Activated T-helper 1 cell treated with anti-CD3 and anti-CD28 coated beads, Interleukin-12 subunit alpha, Interleukin-12 subunit beta, Interleukin-2, Interleukin-4 antibody, amounts not matched to agents 30 ng/mL and 10 ng/mL and 1 ng/mL, durations not matched to agents 14 hours and 24 hours and 36 hours (primary cell): ENCODE measurements at regions not wholly inside any gene's neighbourhood (a gene's known extent, or its start where the extent isn't known, plus 50 kb on each side); places are given as distances from the start of the nearest gene placed in this dataset.
"Not testable (repeated sequence)": the region's sequence is repeated elsewhere in the genome, so short reads cannot be mapped to it uniquely, and the experiment has no call there.

Experiments used
- DNase-seq: peaks from one replicate; pipeline ENCODE4 v3.0.0; 2021; ENCODE audit warnings: low spot score
- H3K27ac Mint-ChIP-seq: one replicate; pipeline ENCODE4 v1.8.0; 2021; ENCODE audit warnings: mild to moderate bottlenecking, mixed read lengths
- H3K27me3 Mint-ChIP-seq: one replicate; pipeline ENCODE4 v1.8.0; 2022; ENCODE audit warnings: mild to moderate bottlenecking, moderate library complexity, mixed read lengths; ENCODE audit not compliant: insufficient read depth
- H3K36me3 Mint-ChIP-seq: one replicate; pipeline ENCODE4 v1.8.0; 2021; ENCODE audit warnings: low read depth, mixed read lengths
- H3K4me1 Mint-ChIP-seq: one replicate; pipeline ENCODE4 v1.8.0; 2021; ENCODE audit warnings: low read depth, mixed read lengths
- H3K4me3 Mint-ChIP-seq: one replicate; pipeline ENCODE4 v1.8.0; 2021; ENCODE audit warnings: mild to moderate bottlenecking, moderate library complexity, mixed read lengths
- H3K9me3 Mint-ChIP-seq: one replicate; pipeline ENCODE4 v1.8.0; 2021; ENCODE audit warnings: mixed read lengths
- intact Hi-C: fragments of 100-400 bp; cut with micrococcal nuclease; formaldehyde crosslinking; loops from one replicate; pipeline ENCODE4 v1.15.1; 2024

GRCh38 chr15:95758451-95758850, 572.0 kb upstream of the NR2F2 start:
- Mint-ChIP-seq H3K4me3 (no peak overlapping the region), H3K27ac (no peak overlapping the region), H3K36me3 (no peaks in the 10 kb centered on the region), H3K4me1 (no peaks in the 10 kb centered on the region), H3K27me3 (peaks cover 13% of the 10 kb centered on the region), H3K9me3 (no peaks in the 10 kb centered on the region)
- no peak for DNase-seq
- intact Hi-C loops = no loop called here

GRCh38 chr15:95758851-95759250, 571.6 kb upstream of the NR2F2 start:
- no peak overlapping the region for H3K27ac Mint-ChIP-seq
- intact Hi-C loops = no loop called here
- DNase-seq = no peak
- no peaks in the 10 kb centered on the region for H3K4me1 Mint-ChIP-seq
- H3K9me3 Mint-ChIP-seq = no peaks in the 10 kb centered on the region
- H3K27me3 Mint-ChIP-seq = peaks cover 13% of the 10 kb centered on the region
- no peaks in the 10 kb centered on the region for H3K36me3 Mint-ChIP-seq
- no peak overlapping the region for H3K4me3 Mint-ChIP-seq

GRCh38 chr15:95760508-95760907, 570.0 kb upstream of the NR2F2 start:
- H3K4me1 Mint-ChIP-seq = no peaks in the 10 kb centered on the region
- H3K4me3 Mint-ChIP-seq = no peak overlapping the region
- H3K9me3 Mint-ChIP-seq = no peaks in the 10 kb centered on the region
- no peak overlapping the region for H3K27ac Mint-ChIP-seq
- H3K36me3 Mint-ChIP-seq = no peaks in the 10 kb centered on the region
- no peak for DNase-seq
- H3K27me3 Mint-ChIP-seq = peaks cover 11% of the 10 kb centered on the region
- intact Hi-C loops = no loop called here

- Mint-ChIP-seq H3K27me3 (peaks cover 11% of the 10 kb centered on the region), H3K9me3 (no peaks in the 10 kb centered on the region), H3K36me3 (no peaks in the 10 kb centered on the region), H3K4me3 (no peak overlapping the region), H3K27ac (no peak overlapping the region), H3K4me1 (no peaks in the 10 kb centered on the region)
- intact Hi-C loops = no loop called here
- no peak for DNase-seq
Observed at GRCh38 chr15:95761501-95762165, 568.9 kb upstream of the NR2F2 start.

- DNase-seq = no peak
- Mint-ChIP-seq H3K4me1 (no peaks in the 10 kb centered on the region), H3K27ac (no peak overlapping the region), H3K27me3 (peaks cover 7% of the 10 kb centered on the region), H3K9me3 (no peaks in the 10 kb centered on the region), H3K4me3 (no peak overlapping the region), H3K36me3 (no peaks in the 10 kb centered on the region)
- intact Hi-C loops = no loop called here
Observed at GRCh38 chr15:95763426-95763825, 567.1 kb upstream of the NR2F2 start.

GRCh38 chr15:95765161-95765560, 565.3 kb upstream of the NR2F2 start:
- Mint-ChIP-seq H3K4me3 (no peak overlapping the region), H3K9me3 (no peaks in the 10 kb centered on the region), H3K4me1 (no peaks in the 10 kb centered on the region), H3K36me3 (no peaks in the 10 kb centered on the region), H3K27ac (no peak overlapping the region), H3K27me3 (peaks cover 7% of the 10 kb centered on the region)
- DNase-seq = no peak
- intact Hi-C loops = no loop called here

- no peak overlapping the region for H3K4me3 Mint-ChIP-seq
- no peak for DNase-seq
- no peaks in the 10 kb centered on the region for H3K36me3 Mint-ChIP-seq
- peaks cover 2% of the 10 kb centered on the region for H3K27me3 Mint-ChIP-seq
- H3K27ac Mint-ChIP-seq = no peak overlapping the region
- no peaks in the 10 kb centered on the region for H3K9me3 Mint-ChIP-seq
- intact Hi-C loops = no loop called here
- H3K4me1 Mint-ChIP-seq = no peaks in the 10 kb centered on the region
Observed at GRCh38 chr15:95770196-95770595, 560.3 kb upstream of the NR2F2 start.

- Mint-ChIP-seq H3K27ac (no peak overlapping the region), H3K4me1 (no peaks in the 10 kb centered on the region), H3K4me3 (no peak overlapping the region), H3K9me3 (no peaks in the 10 kb centered on the region), H3K27me3 (peaks cover 2% of the 10 kb centered on the region), H3K36me3 (no peaks in the 10 kb centered on the region)
- intact Hi-C loops = no loop called here
- DNase-seq = no peak
Observed at GRCh38 chr15:95772982-95773381, 557.5 kb upstream of the NR2F2 start.

- intact Hi-C loops = no loop called here
- Mint-ChIP-seq H3K27ac (no peak overlapping the region), H3K27me3 (no peaks in the 10 kb centered on the region), H3K4me1 (no peaks in the 10 kb centered on the region), H3K9me3 (peaks cover 48% of the 10 kb centered on the region), H3K4me3 (no peak overlapping the region), H3K36me3 (peaks cover 2% of the 10 kb centered on the region)
- DNase-seq = no peak
Observed at GRCh38 chr15:95784508-95784907, 546.0 kb upstream of the NR2F2 start.

GRCh38 chr15:95785276-95785675, 545.2 kb upstream of the NR2F2 start:
- intact Hi-C loops, H3K36me3 Mint-ChIP-seq, H3K4me1 Mint-ChIP-seq, H3K27me3 Mint-ChIP-seq, DNase-seq, H3K27ac Mint-ChIP-seq, H3K4me3 Mint-ChIP-seq: not testable (repeated sequence)
- peaks cover 48% of the 10 kb centered on the region for H3K9me3 Mint-ChIP-seq

- Mint-ChIP-seq H3K4me1 (no peaks in the 10 kb centered on the region), H3K36me3 (no peaks in the 10 kb centered on the region), H3K9me3 (no peaks in the 10 kb centered on the region), H3K27me3 (no peaks in the 10 kb centered on the region), H3K4me3 (no peak overlapping the region), H3K27ac (no peak overlapping the region)
- DNase-seq = no peak
- intact Hi-C loops = no loop called here
Observed at GRCh38 chr15:95793231-95793630, 537.3 kb upstream of the NR2F2 start.

- no peaks in the 10 kb centered on the region for H3K27me3 Mint-ChIP-seq
- no peaks in the 10 kb centered on the region for H3K4me1 Mint-ChIP-seq
- H3K4me3 Mint-ChIP-seq = no peak overlapping the region
- DNase-seq = no peak
- no peaks in the 10 kb centered on the region for H3K36me3 Mint-ChIP-seq
- H3K27ac Mint-ChIP-seq = no peak overlapping the region
- intact Hi-C loops = no loop called here
- no peaks in the 10 kb centered on the region for H3K9me3 Mint-ChIP-seq
Observed at GRCh38 chr15:95795386-95795785, 535.1 kb upstream of the NR2F2 start.

- intact Hi-C loops = no loop called here
- H3K27ac Mint-ChIP-seq = no peak overlapping the region
- no peak for DNase-seq
- H3K36me3 Mint-ChIP-seq = no peaks in the 10 kb centered on the region
- peaks cover 2% of the 10 kb centered on the region for H3K27me3 Mint-ChIP-seq
- H3K4me3 Mint-ChIP-seq = no peak overlapping the region
- no peaks in the 10 kb centered on the region for H3K9me3 Mint-ChIP-seq
- H3K4me1 Mint-ChIP-seq = no peaks in the 10 kb centered on the region
Observed at GRCh38 chr15:95799286-95800200, 531.0 kb upstream of the NR2F2 start.
